ENCODE measurements at regions not wholly inside any gene's neighbourhood (a gene's known extent, or its start where the extent isn't known, plus 50 kb on each side); places are given as distances from the start of the nearest gene placed in this dataset.
"Not testable (repeated sequence)": the region's sequence is repeated elsewhere in the genome, so short reads cannot be mapped to it uniquely, and the experiment has no call there.

DNA sequence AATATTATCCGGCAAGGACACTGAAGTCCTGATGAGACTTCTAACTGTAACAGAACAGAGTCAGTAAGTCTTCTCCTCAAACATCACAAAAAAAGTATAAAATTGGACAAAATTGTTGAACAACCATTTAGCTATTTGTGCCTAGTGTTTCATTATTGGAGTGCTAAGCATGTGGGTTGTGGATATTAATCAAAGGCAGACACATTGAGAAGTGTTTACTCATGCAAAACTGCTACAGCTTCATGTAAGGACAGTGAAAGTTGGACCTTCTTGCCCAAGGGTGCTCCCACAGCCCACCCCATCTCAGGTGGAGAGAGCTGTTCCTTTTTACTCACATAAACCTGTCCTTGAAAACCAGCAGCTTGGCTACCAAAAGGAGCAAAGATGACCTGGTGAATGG lies 355.1 kb upstream of the DAB2 start:
- DNase-seq, result no peak

DNA sequence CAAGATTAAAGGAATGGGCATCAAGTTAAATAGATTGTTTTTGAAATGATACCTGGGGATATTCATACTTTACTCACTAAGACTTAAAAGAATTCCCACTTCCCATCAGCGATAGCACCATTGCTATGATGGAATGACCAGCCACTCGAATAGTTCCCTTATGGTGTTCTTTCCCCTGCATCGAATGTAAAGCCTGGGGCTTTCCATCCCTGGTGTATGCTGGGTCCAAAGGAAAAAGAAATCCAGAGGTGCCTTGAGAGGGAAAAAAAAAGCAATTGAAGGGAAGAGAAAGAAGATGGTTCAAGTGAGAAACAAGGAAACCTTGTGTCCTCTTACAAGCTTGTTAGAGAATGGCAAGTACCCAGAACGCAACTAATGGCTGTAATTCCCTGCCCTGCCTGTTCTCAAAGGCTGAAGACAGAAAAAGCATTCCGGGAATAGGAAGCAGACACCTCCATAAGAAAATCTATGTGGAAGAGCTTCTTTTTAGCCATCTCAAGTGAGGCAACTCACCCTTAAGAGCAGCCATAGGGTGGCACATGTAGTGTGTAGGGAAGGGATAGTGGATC lies 351.1 kb upstream of the DAB2 start:
- no peak for DNase-seq

DNA sequence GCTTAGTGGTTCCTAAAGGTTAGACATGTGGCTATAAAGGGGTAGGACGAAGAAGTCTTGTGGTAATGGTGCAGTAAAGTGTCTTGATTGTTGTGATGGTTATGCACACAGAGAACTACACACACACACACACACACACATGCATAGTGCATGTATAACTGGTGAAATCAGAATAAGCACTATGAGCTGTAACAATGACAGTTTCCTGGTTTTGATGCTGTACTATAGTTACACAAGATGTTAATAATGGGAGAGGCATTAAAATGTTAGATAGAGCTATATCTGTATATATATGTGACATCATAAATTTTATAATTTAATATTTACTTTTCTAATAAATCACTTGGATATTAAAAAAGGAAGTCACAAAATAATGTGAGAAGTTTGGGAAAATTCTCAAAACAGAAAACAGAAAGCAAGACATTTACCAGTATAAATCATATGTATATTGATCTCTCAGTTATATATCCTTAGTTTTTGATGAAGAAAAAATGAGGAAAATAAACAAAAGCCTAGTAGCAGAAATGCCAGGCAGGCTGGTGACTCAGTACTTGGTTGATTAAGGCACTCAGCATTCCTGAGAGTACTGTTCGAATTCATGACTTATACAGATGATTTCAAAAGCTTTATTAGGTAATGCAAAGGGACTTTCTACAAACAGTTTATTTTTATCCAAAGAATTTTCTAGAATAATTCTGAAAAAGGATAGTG lies 350.5 kb upstream of the DAB2 start:
- DNase-seq, result no peak

DNA sequence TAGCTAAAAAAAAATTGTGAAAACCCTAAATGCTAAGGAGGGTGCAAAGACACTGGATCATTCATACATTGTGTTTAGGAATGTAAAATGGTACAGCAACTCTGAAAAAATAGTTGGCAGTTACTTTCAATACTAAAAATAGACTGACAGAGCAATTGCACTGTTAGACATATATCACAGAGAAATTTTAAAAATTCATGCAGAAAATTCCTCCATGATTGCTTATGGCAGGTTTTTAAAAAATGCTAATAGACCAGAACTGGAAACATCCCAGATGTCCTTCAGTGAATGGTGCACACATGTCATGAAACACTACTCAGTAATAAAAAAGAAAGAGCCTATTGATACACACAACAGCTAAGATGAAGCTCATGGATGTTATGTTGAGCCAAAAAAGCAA lies 349.8 kb upstream of the DAB2 start:
- no peak for DNase-seq

DNA sequence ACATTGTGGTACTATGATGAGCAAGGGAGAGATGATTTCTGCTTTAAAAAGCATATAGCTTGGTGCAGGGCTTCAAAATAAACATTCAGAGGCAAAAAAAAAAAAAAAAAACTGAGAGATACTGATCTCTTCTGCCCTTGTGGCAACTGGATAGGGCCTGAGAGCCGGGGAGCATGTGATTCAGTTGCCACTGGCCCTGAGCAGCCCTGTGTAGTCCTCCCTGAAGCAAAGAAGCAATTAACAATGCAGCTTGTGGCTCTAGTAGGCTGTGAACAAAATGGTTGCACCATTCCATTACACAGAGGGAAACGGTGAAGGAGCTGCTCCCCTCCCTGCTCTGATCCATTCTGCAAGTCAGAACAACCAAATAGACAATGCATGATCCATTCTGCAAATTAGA lies 347.5 kb upstream of the DAB2 start:
- DNase-seq, result no peak

DNA sequence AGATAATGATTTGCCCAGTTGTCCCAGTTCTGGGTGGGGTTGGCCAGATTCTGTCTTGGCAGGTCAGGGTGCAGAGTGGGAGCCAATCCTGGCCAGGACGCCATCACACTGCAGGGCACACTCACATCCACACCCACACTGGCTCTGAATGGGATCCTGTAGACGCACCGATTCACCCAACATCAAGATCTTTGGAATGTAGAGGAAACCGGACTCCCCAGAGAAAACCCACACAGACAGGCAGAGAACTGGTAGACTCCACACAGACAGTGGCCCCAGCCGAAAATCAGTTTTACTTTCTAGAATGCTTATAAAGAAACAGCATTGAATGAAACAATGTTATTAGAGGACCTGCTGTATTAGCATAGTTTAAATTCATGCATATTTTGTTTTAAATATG lies 343.1 kb upstream of the DAB2 start:
- DNase-seq, result no peak

DNA sequence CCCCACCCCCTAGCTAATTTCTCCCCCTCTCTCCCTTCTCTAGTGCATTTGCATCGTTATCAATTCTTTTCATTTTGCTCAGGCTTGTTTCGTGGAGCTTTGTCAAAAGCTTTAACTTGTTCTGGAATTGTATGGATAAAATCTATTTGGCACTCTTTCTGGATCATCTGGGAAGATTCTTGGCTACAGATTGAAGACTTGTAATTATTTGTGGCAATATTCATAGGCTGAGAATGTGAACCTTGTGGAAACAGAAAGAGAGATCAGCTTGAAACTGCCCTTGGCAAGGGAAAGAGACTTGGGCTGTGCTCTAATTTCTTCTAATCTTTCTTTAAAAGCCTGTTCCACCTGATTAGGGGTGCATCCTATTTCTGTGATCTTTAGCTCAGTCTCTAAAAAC lies 340.6 kb upstream of the DAB2 start:
- DNase-seq, result no peak

DNA sequence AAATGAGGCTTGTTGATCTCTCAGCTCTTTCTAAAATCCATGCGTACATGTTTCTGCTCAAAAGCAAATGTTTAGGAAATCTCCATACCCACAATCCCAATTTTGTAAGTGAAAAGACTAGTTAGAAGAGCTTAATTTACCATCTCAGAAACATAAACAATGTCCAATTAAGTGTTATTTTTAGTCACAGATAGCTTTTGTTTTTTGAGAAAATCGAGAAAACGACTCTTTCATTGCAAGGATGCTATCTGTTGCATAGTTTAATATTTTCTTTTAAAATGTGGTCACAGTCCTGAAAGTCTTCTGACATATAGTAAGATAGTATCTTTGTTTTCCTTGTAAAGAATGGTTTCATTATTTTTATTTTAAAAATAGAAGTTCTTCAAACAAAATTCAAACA lies 338.0 kb upstream of the DAB2 start:
- DNase-seq, result no peak

DNA sequence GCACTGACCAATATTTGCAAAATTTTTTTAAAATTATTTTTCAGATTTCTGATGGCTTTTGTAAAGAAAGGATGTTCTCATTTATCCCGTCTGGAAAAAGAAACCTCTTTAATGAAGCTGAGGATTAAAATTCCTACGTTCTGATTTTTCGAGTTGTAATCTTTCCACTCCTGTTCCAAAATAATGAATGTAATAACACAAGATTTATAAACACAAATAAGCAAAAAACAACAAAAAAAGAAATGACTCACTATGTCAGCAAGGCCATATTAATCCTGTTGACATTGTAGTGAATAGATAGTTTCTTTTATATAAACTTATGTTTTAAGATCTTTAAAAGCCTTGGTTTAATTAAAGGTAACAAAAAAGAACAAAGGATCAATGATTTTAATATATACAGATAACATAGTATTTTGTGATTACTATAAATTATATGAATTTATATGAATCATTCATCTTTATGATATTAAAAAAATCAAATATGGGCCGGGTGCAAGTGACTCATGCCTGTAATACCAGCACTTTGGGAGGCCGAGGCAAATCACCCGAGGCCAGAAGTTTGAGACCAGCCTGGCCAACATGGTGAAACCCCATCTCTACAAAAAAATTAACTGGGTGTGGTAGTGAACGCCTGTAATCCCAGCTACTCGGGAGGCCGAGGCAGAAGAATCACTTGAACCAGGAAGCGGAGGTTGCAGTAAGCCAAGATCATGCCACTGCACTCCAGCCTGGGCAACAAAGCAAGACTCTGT lies 336.6 kb upstream of the DAB2 start:
- DNase-seq, result no peak

DNA sequence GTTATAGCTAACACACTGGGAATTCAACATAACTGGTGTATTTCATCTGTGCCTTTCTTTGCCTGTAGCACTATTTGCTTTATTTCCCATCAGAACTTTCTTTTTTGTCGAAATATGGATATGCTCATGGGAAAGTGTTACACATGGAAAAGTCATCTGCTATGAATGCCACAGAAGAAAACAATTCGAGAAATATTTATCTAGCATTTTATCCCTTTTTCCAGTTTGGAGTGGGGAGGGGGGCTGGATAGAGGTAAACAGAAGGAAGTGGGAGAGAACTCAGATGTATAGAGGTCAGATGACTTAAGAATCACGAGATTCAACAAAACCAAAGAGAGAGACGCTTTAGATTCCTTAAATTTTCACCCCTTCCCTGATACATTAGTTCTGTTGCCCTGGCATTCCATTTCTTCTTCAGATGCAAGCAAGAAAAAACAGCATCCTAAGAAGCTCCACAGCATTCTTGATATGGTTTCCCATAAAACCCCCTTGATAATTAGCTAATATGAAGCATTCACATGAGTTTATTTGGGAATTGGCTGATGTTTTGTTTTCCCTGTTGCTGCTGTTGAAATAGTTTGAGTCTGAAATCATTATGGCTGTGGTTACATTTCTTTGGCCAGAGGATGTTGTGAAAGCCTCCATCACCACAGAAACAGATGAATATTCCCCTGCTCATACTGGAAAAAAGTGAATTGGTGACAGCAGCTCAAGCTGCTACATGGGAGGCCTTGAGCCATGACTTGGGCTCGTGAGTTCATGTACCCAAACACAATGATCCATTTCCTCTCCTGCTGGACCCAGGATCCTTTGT lies 335.8 kb upstream of the DAB2 start:
- peak; percentile 37 for DNase-seq

DNA sequence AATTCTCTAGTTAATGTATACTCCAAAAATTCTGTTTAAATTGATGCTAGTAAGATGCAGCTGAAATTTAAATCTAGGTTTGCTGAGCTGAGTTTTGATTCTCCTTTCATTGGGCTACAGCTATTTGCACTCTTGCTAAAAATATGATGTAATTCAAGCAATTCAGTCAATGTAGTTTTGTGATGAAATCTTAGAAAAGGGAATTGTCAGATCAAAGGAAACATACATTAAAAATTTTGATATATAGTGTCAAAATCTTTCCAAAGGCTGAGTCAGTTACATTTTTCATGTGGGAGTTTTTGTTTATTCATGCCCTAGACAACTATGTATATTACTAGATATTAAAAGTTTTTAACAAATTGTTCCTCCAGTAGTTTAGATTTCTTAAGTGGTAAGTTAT lies 334.9 kb upstream of the DAB2 start:
- no peak for DNase-seq

DNA sequence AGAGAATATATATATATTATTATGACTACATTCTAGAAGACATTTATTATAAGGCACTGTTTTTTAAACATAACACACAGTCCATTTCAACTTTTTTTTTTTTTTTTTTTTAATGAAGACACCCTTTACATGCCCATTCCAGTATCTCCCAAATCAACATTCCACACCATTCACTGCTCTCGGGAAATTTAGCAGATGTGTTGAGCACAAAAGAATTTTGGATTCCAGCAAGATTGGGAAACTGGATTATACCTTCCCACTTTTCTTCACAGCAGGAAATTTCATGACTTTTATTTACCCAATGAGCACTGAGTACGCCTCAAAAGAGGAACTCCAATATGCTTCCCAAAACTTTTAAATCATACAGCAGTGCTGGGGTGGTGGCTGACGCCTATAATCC lies 333.6 kb upstream of the DAB2 start:
- no peak for DNase-seq

DNA sequence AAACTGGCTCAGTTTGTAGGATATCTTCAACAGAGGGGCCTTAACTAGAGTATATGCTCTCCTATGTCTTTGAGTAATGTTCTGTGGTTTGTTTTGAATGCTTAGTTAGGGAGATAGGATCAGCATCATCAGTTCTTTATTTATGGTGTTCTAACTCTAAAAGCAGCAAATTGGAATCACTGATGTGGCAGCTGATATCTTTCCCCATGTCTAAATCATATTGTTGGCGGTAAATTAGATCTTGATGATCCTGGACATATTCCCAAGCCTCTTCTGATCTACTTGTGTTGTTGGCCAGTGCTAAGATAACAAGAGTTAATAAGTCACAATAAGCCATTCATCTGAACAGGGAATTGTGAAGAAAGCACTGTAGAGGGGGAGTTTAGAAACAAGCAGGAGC lies 332.4 kb upstream of the DAB2 start:
- DNase-seq, result no peak

DNA sequence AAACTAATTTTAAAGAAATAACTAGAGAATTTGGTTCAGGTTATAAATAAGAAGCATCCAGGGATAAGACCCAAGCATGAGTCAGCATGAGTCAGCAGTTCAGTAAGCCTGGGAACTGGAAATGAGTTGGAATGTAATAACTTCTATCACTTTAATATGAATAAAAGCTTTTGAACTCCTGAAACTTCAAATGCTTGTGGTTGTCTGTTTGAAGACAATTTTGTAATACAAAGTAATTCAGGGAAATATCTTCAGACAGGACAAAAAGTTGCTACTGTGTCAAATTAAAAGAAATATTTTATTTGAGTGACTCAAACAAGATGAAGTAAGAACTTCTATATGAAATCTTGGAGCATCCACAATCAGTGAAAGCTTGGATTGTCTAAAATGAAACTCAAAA lies 331.2 kb upstream of the DAB2 start:
- DNase-seq, result no peak

DNA sequence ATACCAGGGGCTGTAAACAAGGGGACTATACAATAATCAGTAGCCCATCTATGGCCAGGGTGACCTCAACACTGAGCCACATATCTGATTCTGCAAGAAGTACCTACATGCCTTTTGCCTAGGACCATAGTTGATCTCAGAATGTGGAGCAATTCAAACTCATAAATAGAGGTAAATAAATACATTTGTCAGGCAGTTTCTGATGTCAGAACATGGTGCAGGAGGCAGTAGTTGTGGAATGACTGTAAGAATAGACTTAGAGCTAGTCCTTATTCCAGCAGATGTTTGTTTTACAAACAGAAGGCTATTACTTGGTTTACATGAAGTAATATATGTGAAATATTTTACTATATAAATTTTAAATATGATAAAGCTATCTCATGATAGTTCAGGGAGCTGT lies 330.7 kb upstream of the DAB2 start:
- DNase-seq, result no peak

DNA sequence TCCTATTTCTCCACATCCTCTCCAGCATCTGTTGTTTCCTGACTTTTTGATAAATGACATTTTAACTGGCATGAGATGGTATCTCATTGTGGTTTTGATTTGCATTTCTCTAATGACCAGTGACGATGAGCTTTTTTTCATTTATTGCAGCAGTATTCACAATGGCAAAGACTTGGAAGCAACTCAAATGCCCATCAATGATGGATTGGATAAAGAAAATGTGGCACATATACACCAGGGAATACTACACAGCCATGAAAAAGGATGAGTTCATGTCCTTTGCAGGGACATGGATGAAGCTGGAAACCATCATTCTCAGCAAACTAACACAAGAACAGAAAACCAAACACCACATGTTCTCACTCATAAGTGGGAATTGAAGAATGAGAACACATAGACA lies 329.0 kb upstream of the DAB2 start:
- DNase-seq, result not testable (repeated sequence)

DNA sequence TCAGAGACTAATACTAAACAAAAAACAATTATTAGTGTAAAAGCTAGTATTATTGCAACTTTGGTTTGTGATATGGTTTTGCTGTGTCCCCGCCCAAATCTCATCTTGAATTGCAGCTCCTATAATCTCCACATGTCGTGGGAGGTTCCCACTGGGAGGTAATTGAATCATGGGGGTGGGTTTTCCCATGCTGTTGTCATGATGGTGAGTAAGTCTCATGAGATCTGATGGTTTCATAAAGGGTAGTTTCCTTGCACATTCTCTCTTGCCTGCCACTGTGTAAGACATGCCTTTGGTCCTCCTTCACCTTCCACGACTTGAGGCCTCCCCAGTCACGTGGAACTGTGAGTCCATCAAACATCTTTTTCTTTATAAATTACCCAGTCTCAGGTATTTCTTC lies 325.9 kb upstream of the DAB2 start:
- no peak for DNase-seq

DNA sequence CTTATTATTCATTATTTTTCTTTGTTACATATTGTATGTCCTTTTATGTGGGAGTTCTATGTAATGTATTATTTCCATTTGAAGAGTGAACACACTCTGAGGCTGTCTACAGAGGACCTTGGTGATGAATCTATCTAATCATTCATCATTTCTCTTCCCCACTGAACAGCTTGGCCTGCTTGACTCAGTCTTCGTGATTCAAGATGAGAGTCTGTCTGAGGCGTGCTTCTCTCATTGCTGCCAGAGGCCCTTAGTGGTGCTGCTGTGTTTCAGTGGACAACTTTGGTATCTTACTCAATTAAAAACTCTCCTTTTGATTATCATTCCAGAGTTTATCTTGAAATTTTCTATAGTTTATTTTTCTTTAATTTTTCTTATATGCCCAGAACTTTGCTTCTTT lies 318.1 kb upstream of the DAB2 start:
- DNase-seq, result no peak

DNA sequence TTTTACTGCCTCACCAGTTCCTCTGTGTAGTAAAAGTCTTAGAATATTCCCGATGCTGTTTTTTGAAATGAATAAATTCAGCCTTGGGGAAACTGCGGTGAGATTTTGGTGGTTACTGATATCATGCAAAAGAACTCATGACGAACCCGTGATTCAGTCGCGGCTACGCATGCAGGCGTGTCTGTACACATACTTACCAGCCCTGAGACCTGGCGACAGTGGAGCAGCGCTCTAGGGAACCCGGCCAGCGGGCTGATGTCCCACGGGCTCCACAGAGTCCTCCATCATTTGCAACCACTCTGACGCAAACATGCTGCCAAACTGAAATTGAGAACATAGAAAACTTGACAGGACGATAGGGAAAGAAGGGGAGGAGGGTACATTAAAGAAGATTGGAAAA lies 315.6 kb upstream of the DAB2 start:
- no peak for DNase-seq

DNA sequence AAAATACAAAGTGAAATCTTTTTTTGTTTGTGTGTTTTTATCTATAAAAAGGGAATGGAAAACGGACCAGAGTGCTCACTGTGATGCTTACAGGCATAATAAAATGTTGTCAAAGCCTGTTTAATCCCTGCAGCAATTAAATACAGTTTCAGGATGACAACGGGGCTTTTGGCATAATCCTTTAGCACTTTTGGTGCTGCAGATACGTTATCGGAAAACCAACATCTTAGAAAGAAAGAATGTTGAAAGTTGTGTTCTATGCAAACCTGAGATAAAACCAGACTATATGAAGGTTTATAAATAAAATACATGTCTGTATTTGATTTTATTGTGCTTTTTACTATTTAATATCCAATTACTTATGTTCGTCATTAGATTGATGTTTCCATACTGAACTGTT lies 307.4 kb upstream of the DAB2 start:
- no peak for DNase-seq

DNA sequence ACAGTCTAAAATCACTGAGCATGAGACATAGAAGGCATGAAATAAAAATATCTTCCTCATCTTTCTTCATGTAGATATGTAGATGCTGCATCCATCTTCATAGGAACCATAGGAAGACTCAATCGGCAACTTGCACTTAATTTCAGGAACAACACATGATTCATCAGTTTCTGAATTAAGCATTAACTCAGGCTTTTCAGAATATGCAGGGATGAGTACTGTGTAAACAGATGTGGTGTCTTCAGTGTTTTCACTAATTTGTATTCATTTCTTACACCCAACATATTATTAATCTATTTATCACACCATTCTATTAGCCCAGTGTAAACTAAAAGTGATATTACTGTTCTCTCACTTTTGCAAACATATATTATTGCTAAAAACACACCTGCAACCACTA lies 305.9 kb upstream of the DAB2 start:
- no peak for DNase-seq

DNA sequence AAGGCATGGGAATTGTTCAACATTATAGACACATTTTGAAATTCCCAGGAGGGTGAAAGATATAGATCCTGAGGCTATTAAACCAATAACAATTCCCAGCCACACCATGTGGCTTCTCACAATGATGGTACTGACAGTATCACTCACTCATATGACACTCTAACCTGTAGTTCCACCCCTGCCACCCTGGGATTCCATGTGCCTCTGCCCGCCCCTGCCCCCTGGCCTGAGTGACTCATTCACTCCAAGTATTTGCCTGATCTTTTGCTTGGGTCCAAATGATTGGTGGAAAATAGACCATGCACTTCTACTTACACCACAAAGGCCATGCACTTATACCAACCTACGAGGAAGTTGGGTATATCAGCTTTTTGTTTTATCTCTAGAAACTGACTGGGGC lies 305.2 kb upstream of the DAB2 start:
- no peak for DNase-seq

DNA sequence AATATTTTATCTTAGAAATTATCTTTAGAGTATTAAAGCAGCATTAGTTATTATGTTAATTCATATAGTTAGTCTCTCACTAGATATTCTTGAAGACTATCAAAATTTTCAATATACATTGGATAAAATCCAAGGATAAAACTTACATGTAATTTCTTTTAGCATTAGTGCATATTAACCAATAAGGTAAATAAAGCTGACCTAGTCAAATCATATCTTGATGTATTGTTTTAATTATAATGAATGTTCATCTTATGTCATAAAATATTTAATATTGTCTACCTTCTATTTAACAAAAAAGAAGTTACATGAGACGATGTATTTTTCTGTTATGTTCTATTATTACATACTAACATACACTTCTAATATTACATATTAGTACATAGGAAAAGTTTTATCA lies 301.7 kb upstream of the DAB2 start:
- no peak for DNase-seq

DNA sequence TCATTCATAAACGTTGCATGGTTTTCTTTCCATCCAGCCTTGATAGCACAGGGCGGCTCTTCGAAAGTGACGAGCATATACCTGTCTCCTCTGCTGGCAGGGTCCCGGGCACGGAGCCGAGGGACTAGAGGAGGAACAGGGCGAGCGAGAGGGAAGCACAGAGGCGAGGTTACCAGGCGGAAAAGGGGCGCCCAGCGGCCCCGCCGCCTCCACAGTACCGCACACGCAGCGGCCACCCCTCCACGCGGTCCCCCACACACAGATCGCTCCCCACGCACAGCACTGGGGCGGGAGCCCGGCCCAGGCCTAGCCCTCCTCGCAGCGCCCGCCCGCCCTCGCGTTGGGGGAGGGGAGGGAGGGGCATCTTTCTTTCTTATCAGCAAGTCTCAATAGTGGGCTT lies 296.6 kb upstream of the DAB2 start:
- DNase-seq, result no peak

Data from left hindlimb (tissue), 1 donor.